Inferior parietal cortex (tissue), 1 donor: ENCODE measurements at regions not wholly inside any gene's neighbourhood (a gene's known extent, or its start where the extent isn't known, plus 50 kb on each side); places are given as distances from the start of the nearest gene placed in this dataset.
A peak's percentile ranks its signal among the peaks of the same experiment; 100 is the strongest.
"Not testable (repeated sequence)": the region's sequence is repeated elsewhere in the genome, so short reads cannot be mapped to it uniquely, and the experiment has no call there.

Source experiments
- DNase-seq: peaks from one replicate; pipeline ENCODE4 v3.0.0-alpha.2; 2016; ENCODE audit errors: extremely low spot score

GRCh38 chr10:9895453-9895852 is 1122.2 kb upstream of the CELF2 start:
- no peak for DNase-seq

GRCh38 chr10:9895981-9896380 is 1121.7 kb upstream of the CELF2 start:
- no peak for DNase-seq

DNA sequence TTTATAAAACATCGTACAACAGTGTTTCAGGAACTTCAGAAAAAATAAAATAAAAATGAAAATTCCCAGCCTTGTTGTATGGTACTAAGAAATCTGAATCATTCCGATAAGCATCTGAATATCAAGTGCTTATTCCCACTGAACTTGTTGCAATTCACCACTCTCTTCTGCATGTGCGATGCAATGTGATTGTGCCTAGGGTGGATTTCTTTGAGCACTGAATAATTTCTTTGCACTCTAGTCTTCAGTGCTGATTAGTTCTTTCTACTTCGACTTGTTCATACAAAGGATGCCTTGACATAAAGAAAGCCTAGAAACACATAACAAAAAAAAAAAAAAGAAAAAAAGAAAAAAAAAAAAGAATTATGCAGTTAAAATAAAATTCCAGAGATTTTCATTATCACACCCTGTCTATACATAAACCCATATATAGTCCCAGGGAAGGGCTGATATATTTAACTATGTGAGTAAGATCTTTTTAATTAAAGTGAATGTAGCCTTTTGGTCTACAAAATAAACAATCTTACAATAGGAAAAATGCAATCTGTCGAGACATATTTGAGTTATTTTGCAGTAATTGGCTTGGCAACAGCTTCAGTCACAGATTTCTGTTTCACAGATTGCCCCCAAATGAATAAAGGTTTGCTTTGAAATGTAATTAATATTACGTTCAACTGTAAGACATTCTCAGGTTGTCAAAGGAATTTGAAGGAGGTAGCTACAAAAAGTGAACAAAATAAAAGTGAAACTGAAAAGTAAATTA is 1118.9 kb upstream of the CELF2 start:
- no peak for DNase-seq

DNA sequence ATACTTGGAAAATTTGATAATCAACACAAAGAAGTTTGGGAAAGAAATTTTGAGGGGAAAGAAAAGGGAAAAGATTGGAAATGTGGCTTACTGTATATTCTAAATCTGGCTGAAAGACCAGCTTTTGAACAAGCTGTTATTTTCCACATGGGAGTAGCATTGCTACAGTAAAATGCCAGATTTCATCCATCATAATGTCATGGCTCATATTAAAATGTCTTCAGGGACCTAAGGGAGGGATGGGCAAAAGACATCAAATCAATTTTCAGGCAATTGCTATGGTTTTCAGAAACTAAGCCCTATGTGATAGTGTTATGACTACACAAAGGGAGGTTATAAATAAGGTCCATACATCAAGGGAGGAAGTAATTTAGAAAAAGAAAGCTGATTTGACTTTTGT is 1116.9 kb upstream of the CELF2 start:
- DNase-seq: no peak

DNA sequence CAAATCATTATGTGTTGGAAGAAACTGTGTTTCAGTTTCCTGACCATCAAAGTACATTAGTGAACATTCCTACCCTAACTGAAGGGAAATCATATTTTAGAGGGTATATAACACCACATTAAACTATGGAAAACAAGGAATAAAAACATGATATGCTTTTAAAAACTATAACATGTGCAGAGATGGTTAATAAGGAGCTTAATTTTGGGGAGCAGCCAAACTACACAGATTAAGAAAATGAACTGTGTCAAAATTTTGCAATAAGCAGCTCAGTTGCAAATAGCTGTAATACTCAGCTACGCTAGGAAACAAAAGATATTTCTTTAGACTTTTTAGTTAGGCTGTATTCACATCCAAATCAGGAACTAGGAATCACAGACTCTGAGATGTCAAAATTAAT is 1115.7 kb upstream of the CELF2 start:
- DNase-seq: no peak

DNA sequence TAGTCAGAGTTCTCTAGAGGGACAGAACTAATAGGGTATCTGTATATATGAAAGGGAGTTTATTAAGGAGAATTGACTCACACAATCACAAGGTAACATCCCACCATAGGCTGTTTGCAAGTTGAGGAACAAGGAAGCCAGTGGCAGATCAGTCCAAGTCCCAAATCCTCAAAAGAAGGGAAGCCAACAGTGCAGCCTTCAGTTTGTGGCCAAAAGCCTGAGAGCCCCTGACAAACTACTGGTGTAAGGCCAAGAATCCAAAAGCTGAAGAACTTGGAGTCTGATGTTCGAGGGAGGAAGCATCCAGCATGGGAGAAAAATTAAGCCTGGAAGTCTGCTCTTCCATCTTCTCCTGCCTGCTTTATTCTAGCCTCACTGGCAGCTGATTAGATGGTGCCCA is 1107.2 kb upstream of the CELF2 start:
- no peak for DNase-seq

GRCh38 chr10:9911488-9911887 is 1106.2 kb upstream of the CELF2 start:
- DNase-seq: no peak

GRCh38 chr10:9913876-9914514 is 1103.7 kb upstream of the CELF2 start:
- no peak for DNase-seq

- no peak for DNase-seq
Observed at GRCh38 chr10:9921544-9921943, 1096.1 kb upstream of the CELF2 start.

- peak; percentile 50 for DNase-seq
Observed at GRCh38 chr10:9922126-9922870, 1095.4 kb upstream of the CELF2 start.

- DNase-seq: no peak
Observed at GRCh38 chr10:9926003-9926402, 1091.7 kb upstream of the CELF2 start.

GRCh38 chr10:9926881-9927280 is 1090.8 kb upstream of the CELF2 start:
- DNase-seq: no peak

- DNase-seq: no peak
Observed at GRCh38 chr10:9939716-9940115, 1078.0 kb upstream of the CELF2 start.

GRCh38 chr10:9944690-9945089 is 1073.0 kb upstream of the CELF2 start:
- no peak for DNase-seq

- DNase-seq: no peak
Observed at GRCh38 chr10:9950070-9950469, 1067.6 kb upstream of the CELF2 start.

DNA sequence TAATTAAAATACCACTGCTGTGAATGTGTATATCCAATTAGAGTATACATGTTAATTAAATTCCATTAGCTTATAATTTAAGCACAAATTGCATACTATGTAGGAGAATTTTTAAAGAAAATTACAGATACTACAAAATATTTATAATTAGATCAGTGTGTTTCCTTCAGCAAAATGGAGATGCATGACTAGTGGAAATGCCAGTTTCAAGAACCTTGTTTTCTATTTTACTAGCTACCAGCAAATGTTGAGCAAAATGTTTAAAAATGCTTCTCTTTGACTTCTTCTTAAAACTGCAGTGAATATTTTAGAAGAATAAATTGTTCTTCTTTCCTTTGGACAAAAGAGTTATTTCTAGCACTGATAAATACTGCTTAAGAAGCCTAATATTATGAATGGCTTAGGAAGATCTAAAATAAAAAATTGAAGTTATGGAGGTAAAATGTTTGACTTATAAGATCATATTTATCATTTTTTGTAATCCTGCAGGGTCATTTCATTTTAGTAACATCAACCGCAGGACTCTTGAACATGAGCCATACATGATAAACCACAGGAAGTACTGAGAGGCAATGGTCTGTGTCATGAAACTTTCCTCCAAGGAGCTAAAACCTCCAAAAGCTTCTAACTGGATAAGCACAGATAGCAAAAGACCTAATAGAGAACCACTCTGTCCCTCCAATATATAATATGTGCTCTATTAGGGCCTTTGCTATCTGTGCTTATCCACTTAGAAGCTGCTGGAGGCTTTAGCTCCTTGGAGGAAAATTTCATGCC is 1066.0 kb upstream of the CELF2 start:
- DNase-seq: no peak

GRCh38 chr10:9957351-9957750 is 1060.3 kb upstream of the CELF2 start:
- no peak for DNase-seq

- not testable (repeated sequence) for DNase-seq
Observed at GRCh38 chr10:9957876-9958275, 1059.8 kb upstream of the CELF2 start.

GRCh38 chr10:9965341-9965740 is 1052.3 kb upstream of the CELF2 start:
- no peak for DNase-seq

- no peak for DNase-seq
Observed at GRCh38 chr10:9986786-9987185, 1030.9 kb upstream of the CELF2 start.

DNA sequence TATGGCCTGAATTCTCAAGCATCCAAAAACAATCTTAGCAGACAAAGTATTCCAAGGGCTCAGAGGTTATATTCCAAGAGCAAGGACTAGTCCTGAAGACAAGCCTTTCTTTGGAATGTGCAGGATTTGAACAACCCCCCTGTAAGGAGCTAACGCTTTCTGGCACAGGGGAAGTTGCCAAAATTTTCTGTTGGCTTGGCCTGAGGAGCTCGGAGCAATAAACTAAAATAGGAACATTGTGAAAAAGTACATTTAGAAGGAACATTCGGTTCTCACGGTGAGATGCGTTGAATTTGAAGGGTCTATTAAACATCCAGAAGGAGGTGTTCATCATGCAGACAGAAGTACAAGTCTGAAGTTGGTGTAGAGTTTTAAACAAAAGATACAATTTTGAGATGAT is 1030.5 kb upstream of the CELF2 start:
- DNase-seq: no peak

DNA sequence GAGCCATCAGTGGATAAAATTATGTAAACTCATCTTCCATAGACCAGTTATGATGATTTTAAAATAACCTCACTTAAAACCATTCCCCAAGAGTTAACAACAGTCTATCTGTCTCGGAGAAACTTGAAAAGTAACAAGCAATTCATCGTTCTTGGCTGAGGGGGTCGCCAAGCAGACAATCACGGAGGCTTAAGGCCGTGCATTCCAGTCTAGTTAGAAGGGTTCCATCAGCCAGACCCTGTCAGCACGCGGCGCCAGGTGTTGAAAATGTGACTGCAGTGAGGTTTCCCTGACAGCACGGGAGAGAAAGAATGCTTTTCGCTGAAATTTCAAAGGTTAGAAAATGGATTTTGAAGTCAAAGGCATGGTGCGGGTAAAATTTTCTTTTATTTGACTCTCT is 1025.0 kb upstream of the CELF2 start:
- DNase-seq: no peak
